Liver (tissue), 8 donors: ENCODE measurements at regions not wholly inside any gene's neighbourhood (a gene's known extent, or its start where the extent isn't known, plus 50 kb on each side); places are given as distances from the start of the nearest gene placed in this dataset.

Experiments used
- DNase-seq: peaks from one replicate; pipeline ENCODE4 v3.0.0-alpha.2; 2017; ENCODE audit warnings: low spot score
- H3K27ac ChIP-seq, 2 donors: one replicate each; pipeline ENCODE4 v1.7.0; 2013; ENCODE audit warnings: inconsistent platforms in 2 of 2, low read length in 2 of 2, control low read depth in 1 of 2, low read depth in 1 of 2, mild to moderate bottlenecking in 1 of 2
- H3K27me3 ChIP-seq, 4 donors: one replicate each; pipeline versions ENCODE4 v1.6.1 to v1.7.0; 2013; ENCODE audit warnings: low read length in 3 of 4, inconsistent platforms in 1 of 4, mild to moderate bottlenecking in 1 of 4, moderate library complexity in 1 of 4; ENCODE audit not compliant: control insufficient read depth in 4 of 4, insufficient read depth in 4 of 4
- H3K36me3 ChIP-seq, 4 donors: one replicate each; pipeline versions ENCODE4 v1.6.1 to v1.7.0; 2013; ENCODE audit warnings: low read length in 3 of 4, mild to moderate bottlenecking in 3 of 4, low read depth in 1 of 4, moderate library complexity in 1 of 4; ENCODE audit not compliant: control insufficient read depth in 4 of 4, insufficient read depth in 3 of 4
- H3K4me1 ChIP-seq, 4 donors: one replicate each; pipeline versions ENCODE4 v1.6.1 to v1.7.0; 2013; ENCODE audit warnings: low read length in 3 of 4, mild to moderate bottlenecking in 3 of 4, moderate library complexity in 1 of 4; ENCODE audit not compliant: control insufficient read depth in 4 of 4, insufficient read depth in 4 of 4
- H3K4me3 ChIP-seq, 3 donors: one replicate each; pipeline versions ENCODE4 v1.6.1 to v1.7.0; 2013; ENCODE audit warnings: low read length in 3 of 3, control low read depth in 1 of 3, low read depth in 1 of 3, mild to moderate bottlenecking in 1 of 3
- H3K9ac ChIP-seq, 2 donors: one replicate each; pipeline ENCODE4 v1.7.0; 2013; ENCODE audit warnings: low read length in 2 of 2, mild to moderate bottlenecking in 2 of 2, moderate library complexity in 2 of 2, control low read depth in 1 of 2, low read depth in 1 of 2
- H3K9me3 ChIP-seq, 4 donors: one replicate each; pipeline versions ENCODE4 v1.6.1 to v1.7.0; 2013; ENCODE audit warnings: low read length in 3 of 4; ENCODE audit not compliant: control insufficient read depth in 4 of 4
- CTCF ChIP-seq: fragments of 150-350 bp; IDR thresholded peaks from 2 replicates; pipeline ENCODE4 v1.5.1; 2017; ENCODE audit warnings: improper control_type of control experiment, low read depth, low read length; ENCODE audit not compliant: missing input control
- EGR1 ChIP-seq, 2 donors: IDR thresholded peaks; 2 replicates each; pipeline ENCODE4 v1.6.1; 2016 to 2018; ENCODE audit warnings: antibody characterized with exemption in 2 of 2, low read depth in 2 of 2
- FOXA1 ChIP-seq: IDR thresholded peaks from 2 replicates; pipeline ENCODE4 v1.6.1; 2016; ENCODE audit warnings: antibody characterized with exemption
- FOXA2 ChIP-seq: IDR thresholded peaks from 2 replicates; pipeline ENCODE4 v1.6.1; 2016; ENCODE audit warnings: antibody characterized with exemption
- GABPA ChIP-seq, 2 donors: IDR thresholded peaks in 1 of 2; conservative IDR thresholded peaks in 1 of 2; 2 replicates each; pipeline ENCODE4 v1.6.1; 2016; ENCODE audit warnings: antibody characterized with exemption in 2 of 2, mild to moderate bottlenecking in 1 of 2, moderate library complexity in 1 of 2
- HNF4A ChIP-seq, 2 donors: conservative IDR thresholded peaks; 2 replicates each; pipeline ENCODE4 v1.6.1; 2016; ENCODE audit warnings: antibody characterized with exemption in 2 of 2, mild to moderate bottlenecking in 2 of 2
- HNF4G ChIP-seq: IDR thresholded peaks from 2 replicates; pipeline ENCODE4 v1.6.1; 2016; ENCODE audit warnings: antibody characterized with exemption
- JUND ChIP-seq, 2 donors: IDR thresholded peaks; 2 replicates each; pipeline ENCODE4 v1.6.1; 2016; ENCODE audit warnings: antibody characterized with exemption in 2 of 2
- MAX ChIP-seq: IDR thresholded peaks from 2 replicates; pipeline ENCODE4 v1.6.1; 2016; ENCODE audit warnings: antibody characterized with exemption
- NR2F2 ChIP-seq: IDR thresholded peaks from 2 replicates; pipeline ENCODE4 v1.6.1; 2016; ENCODE audit warnings: antibody characterized with exemption
- REST ChIP-seq: IDR thresholded peaks from 2 replicates; pipeline ENCODE4 v1.6.1; 2016; ENCODE audit warnings: antibody characterized with exemption, mild to moderate bottlenecking
- RXRA ChIP-seq, 2 donors: IDR thresholded peaks; 2 replicates each; pipeline ENCODE4 v1.6.1; 2017 to 2018; ENCODE audit warnings: antibody characterized with exemption in 2 of 2, mild to moderate bottlenecking in 1 of 2
- SP1 ChIP-seq: IDR thresholded peaks from 2 replicates; pipeline ENCODE4 v1.6.1; 2018; ENCODE audit warnings: antibody characterized with exemption, mild to moderate bottlenecking
- TAF1 ChIP-seq: conservative IDR thresholded peaks from 2 replicates; pipeline ENCODE4 v1.6.1; 2016; ENCODE audit warnings: antibody characterized with exemption, mild to moderate bottlenecking
- YY1 ChIP-seq: IDR thresholded peaks from 2 replicates; pipeline ENCODE4 v1.6.1; 2016; ENCODE audit warnings: antibody characterized with exemption, mild to moderate bottlenecking
- WGBS: extraction: QIAGEN DNeasy Blood & Tissue Kit; methylation state at CpG from one replicate; pipeline ENCODE4 v1.1.7; 2013; 5-methylcytosine and 5-hydroxymethylcytosine counted together
- TF ChIP-seq, protein P1 (sequence below): IDR thresholded peaks from 2 replicates; pipeline ENCODE4 v1.6.1; 2016; ENCODE audit warnings: antibody characterized with exemption
- donor health status: healthy.
- donor health status: healthy.
- donor health status: healthy.
- donor health status: healthy.
- donor health status: healthy.

GRCh38 chr1:218700666-218701065 lies 355.5 kb downstream of the TGFB2 start:
- no peak overlapping the region for H3K4me3 ChIP-seq
- H3K27me3 ChIP-seq = no peaks in the 10 kb centered on the region
- no peak overlapping the region for H3K27ac ChIP-seq
- no peaks in the 10 kb centered on the region for H3K9me3 ChIP-seq
- H3K36me3 ChIP-seq = no peaks in the 10 kb centered on the region
- TF ChIP-seq FOXA1 (no peak), JUND (IDR thresholded peaks at IDR 0.05) (no peak), NR2F2 (no peak), CTCF (no peak), EGR1 (IDR thresholded peaks at IDR 0.05; ENCODE audit: low read depth in 2 of 2) (no peak), RXRA (IDR thresholded peaks at IDR 0.05) (no peak), REST (no peak), TAF1 (no peak), SP1 (no peak), FOXA2 (no peak), YY1 (no peak), HNF4G (no peak)
- TF ChIP-seq, protein P1, sequence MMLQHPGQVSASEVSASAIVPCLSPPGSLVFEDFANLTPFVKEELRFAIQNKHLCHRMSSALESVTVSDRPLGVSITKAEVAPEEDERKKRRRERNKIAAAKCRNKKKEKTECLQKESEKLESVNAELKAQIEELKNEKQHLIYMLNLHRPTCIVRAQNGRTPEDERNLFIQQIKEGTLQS = no peak
- H3K9ac ChIP-seq = no peak overlapping the region
- 82% methylated on average over 7 of the region's 7 CpGs for whole genome bisulfite sequencing
- H3K4me1 ChIP-seq = no peaks in the 10 kb centered on the region
- DNase-seq = no peak

- Histone ChIP-seq H3K27ac (no peak overlapping the region), H3K9me3 (no peaks in the 10 kb centered on the region), H3K4me3 (no peak overlapping the region), H3K9ac (no peak overlapping the region), H3K4me1 (peaks cover 0 to 4% (median 0%) of the 10 kb centered on the region in 4 donors), H3K36me3 (no peaks in the 10 kb centered on the region), H3K27me3 (no peaks in the 10 kb centered on the region)
- TF ChIP-seq HNF4A (conservative IDR thresholded peaks at IDR 0.05) (no peak), TAF1 (no peak)
- TF ChIP-seq, protein P1 = no peak
- WGBS = 72% methylated on average over 3 of the region's 3 CpGs
- DNase-seq = no peak
Observed at GRCh38 chr1:218701131-218701530, 356.0 kb downstream of the TGFB2 start.

DNA sequence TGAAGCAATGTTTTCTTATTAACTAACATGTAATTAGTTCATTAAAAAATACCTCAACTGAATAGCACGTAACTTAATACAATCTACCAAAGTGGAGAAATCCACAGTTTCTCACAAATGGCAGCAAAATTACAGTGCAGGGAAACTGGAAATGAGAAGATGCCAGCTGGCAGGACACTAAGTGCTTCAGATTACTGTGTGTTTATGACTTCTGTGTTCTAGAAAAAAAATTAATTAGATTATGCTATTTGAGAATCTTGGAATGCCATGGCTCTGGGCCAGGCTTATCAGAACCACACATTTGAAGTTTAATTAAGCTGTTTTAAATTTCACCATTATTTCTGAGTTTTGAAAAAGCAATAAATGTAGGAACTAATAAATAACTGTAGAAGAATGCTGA lies 357.6 kb downstream of the TGFB2 start:
- peaks cover 0 to 7% (median 0%) of the 10 kb centered on the region in 4 donors for H3K4me1 ChIP-seq
- H3K4me3 ChIP-seq = no peak overlapping the region
- H3K9me3 ChIP-seq = no peaks in the 10 kb centered on the region
- no peaks in the 10 kb centered on the region for H3K36me3 ChIP-seq
- H3K9ac ChIP-seq = no peak overlapping the region
- DNase-seq = no peak
- H3K27ac ChIP-seq = no peak overlapping the region
- H3K27me3 ChIP-seq = no peaks in the 10 kb centered on the region
- WGBS = 90% methylated on average over 1 of the region's 1 CpG
- TF ChIP-seq JUND (IDR thresholded peaks at IDR 0.05) (no peak), GABPA (IDR thresholded peaks at IDR 0.05 in 1 of 2, conservative IDR thresholded peaks at IDR 0.05 in 1 of 2) (no peak), REST (no peak), EGR1 (IDR thresholded peaks at IDR 0.05; ENCODE audit: low read depth in 2 of 2) (no peak), FOXA2 (no peak), TAF1 (no peak), MAX (no peak), HNF4G (no peak), FOXA1 (no peak), HNF4A (conservative IDR thresholded peaks at IDR 0.05) (no peak)
